Activated CD8-positive, alpha-beta T cell treated with anti-CD3 and anti-CD28 coated beads for 36 hours (primary cell): ENCODE measurements at regions not wholly inside any gene's neighbourhood (a gene's known extent, or its start where the extent isn't known, plus 50 kb on each side); places are given as distances from the start of the nearest gene placed in this dataset.

Experiments used
- ATAC-seq: fragments of 200-7000 bp; cut with Tn5 transposase; one replicate; pipeline ENCODE4 v1.10.0; 2021; ENCODE audit warnings: mild to moderate bottlenecking, moderate library complexity
- CTCF ChIA-PET: fragments of 350-600 bp; sonication (Branson Sonifier 250); formaldehyde crosslinking; loops from one replicate; lab custom pipeline; 2021; ENCODE audit warnings: antibody characterized with exemption; lab: Charles Lee
- POLR2A ChIA-PET: fragments of 350-600 bp; sonication (Branson Sonifier 250); formaldehyde crosslinking; loops from one replicate; lab custom pipeline; 2021; ENCODE audit warnings: antibody characterized with exemption; lab: Charles Lee
- DNase-seq: peaks from one replicate; pipeline ENCODE4 v3.0.0-alpha.2; 2020
- H3K27ac Mint-ChIP-seq: one replicate; pipeline ENCODE4 v1.8.0; 2021; ENCODE audit warnings: mild to moderate bottlenecking, mixed read lengths
- H3K27me3 Mint-ChIP-seq: one replicate; pipeline ENCODE4 v1.8.0; 2021; ENCODE audit warnings: mixed read lengths
- H3K36me3 Mint-ChIP-seq: one replicate; pipeline ENCODE4 v1.8.0; 2021; ENCODE audit warnings: low read depth, mixed read lengths
- H3K4me1 Mint-ChIP-seq: one replicate; pipeline ENCODE4 v1.8.0; 2021; ENCODE audit warnings: low read depth, mixed read lengths
- H3K4me3 Mint-ChIP-seq: one replicate; pipeline ENCODE4 v1.8.0; 2021; ENCODE audit warnings: mild to moderate bottlenecking, moderate library complexity, mixed read lengths
- H3K9me3 Mint-ChIP-seq: one replicate; pipeline ENCODE4 v1.8.0; 2021; ENCODE audit warnings: mixed read lengths
- CTCF ChIP-seq: fragments of 200-600 bp; IDR thresholded peaks from one replicate; pipeline ENCODE4 v1.8.0; 2022; ENCODE audit warnings: antibody characterized with exemption, mild to moderate bottlenecking
- intact Hi-C: fragments of 100-400 bp; cut with micrococcal nuclease; formaldehyde crosslinking; loops from one replicate; pipeline ENCODE4 v1.10.0; 2022

- CTCF ChIA-PET = no interaction called here
- intact Hi-C loops = no loop called here
- H3K36me3 Mint-ChIP-seq = no peaks in the 10 kb centered on the region
Observed at GRCh38 chr5:3230941-3231340, 364.7 kb upstream of the IRX1 start.

DNA sequence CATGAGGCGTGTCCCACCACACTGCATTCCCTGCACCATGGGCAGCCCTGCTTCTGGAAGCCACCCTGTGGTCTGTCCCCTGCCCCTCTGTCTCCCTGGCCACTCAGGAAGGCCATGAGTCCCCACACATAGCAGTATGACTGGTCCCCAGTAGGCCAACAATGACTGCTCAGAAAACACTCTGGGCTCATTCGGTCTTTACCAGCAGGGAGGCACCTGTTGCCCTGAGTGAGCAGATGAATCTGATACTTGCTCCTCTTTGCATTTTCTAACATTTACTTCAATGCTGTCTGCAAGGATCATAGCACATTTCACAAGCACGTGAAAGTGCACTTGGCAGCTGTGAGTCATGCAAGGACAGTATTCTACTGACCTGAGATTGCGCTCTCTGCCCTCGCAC is 365.4 kb upstream of the IRX1 start:
- TF ChIP-seq CTCF = no peak
- ChIA-PET CTCF (no interaction called here), POLR2A (no interaction called here)
- no peak for DNase-seq
- no peaks in the 10 kb centered on the region for H3K36me3 Mint-ChIP-seq
- H3K4me3 Mint-ChIP-seq = no peak overlapping the region
- peaks cover 4% of the 10 kb centered on the region for H3K9me3 Mint-ChIP-seq
- H3K27ac Mint-ChIP-seq = no peak overlapping the region
- no peaks in the 10 kb centered on the region for H3K27me3 Mint-ChIP-seq
- ATAC-seq = no peak
- intact Hi-C loops = no loop called here
- H3K4me1 Mint-ChIP-seq = no peaks in the 10 kb centered on the region

More at GRCh38 chr5:3230941-3231340, 364.7 kb upstream of the IRX1 start:
- DNase-seq (no peak), ATAC-seq (no peak)
- H3K4me3 Mint-ChIP-seq = no peak overlapping the region
- peaks cover 4% of the 10 kb centered on the region for H3K9me3 Mint-ChIP-seq
- H3K27ac Mint-ChIP-seq = no peak overlapping the region
- TF ChIP-seq CTCF = no peak
- POLR2A ChIA-PET = no interaction called here
- H3K4me1 Mint-ChIP-seq = no peaks in the 10 kb centered on the region
- H3K27me3 Mint-ChIP-seq = no peaks in the 10 kb centered on the region

- Mint-ChIP-seq H3K27me3 (no peaks in the 10 kb centered on the region), H3K4me3 (no peak overlapping the region), H3K4me1 (no peaks in the 10 kb centered on the region), H3K27ac (no peak overlapping the region), H3K9me3 (peaks cover 1% of the 10 kb centered on the region), H3K36me3 (no peaks in the 10 kb centered on the region)
- ATAC-seq = no peak
- TF ChIP-seq CTCF = no peak
- ChIA-PET POLR2A (no interaction called here), CTCF (no interaction called here)
- intact Hi-C loops = no loop called here
- DNase-seq = no peak
Observed at GRCh38 chr5:3226196-3226920, 369.3 kb upstream of the IRX1 start.

DNA sequence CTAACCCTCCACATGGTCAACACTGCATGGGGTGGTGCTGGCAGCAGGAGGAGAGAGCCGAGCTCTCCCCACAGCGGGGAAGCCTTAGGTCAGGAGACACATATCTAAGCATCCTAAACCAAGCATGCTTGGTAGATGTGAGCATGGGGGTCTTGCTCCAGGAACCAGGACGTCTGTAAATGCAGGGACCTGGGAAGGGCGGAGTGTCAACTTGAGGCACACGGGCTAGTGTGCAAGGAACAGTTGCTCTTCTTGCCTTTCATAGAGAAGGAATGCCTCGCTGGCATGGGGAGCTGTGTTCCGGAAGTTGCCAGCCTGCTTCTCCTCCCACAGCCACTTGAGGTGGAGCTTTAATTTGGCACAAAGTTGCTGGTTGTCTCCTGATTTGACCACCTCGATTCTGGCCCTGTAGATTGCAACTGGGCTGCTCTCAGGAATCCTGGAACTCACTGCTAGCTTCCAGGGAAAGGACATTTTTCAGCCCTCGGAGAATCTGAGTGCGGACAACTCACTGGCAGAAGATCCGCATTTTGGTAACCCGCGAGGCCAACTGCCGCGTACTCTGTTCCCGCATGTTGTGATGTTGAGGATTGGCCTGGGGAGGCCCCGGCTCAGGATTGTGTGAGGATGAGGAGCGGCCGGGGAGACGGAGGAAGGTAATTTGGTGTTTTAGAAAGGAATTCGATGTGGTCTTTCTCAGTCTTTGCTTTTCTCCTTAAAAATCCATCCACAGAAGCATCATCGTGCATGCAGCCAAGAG is 370.3 kb upstream of the IRX1 start:
- ChIA-PET CTCF (no interaction called here), POLR2A (no interaction called here)
- no peak for DNase-seq
- no peaks in the 10 kb centered on the region for H3K4me1 Mint-ChIP-seq
- H3K9me3 Mint-ChIP-seq = peaks cover 1% of the 10 kb centered on the region
- ATAC-seq = no peak
- H3K27ac Mint-ChIP-seq = no peak overlapping the region
- no peaks in the 10 kb centered on the region for H3K27me3 Mint-ChIP-seq
- no peak for TF ChIP-seq CTCF
- no peak overlapping the region for H3K4me3 Mint-ChIP-seq
- H3K36me3 Mint-ChIP-seq = no peaks in the 10 kb centered on the region
- intact Hi-C loops = no loop called here

DNA sequence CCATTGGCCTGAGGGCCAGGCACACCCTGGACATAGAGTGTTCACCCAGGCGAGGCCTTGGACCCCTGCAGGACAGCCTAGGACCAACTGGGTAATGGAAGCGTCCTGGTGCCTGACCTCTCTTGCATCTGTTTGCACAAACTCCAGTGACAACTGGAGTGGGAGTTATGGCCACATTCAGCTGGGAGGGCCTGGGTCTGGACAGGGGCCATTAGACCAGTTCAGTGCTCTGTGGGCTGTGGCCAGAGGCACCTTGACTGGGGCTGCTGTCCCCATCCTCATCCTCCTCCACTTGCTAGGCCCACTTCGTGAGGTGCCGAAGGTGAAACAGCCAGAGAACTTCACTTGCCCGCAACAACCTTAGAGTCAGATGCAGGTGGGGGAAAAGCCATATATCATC is 372.7 kb upstream of the IRX1 start:
- ATAC-seq (no peak), DNase-seq (no peak)
- ChIA-PET CTCF (no interaction called here), POLR2A (no interaction called here)
- Mint-ChIP-seq H3K9me3 (peaks cover 1% of the 10 kb centered on the region), H3K4me3 (no peak overlapping the region), H3K27ac (no peak overlapping the region), H3K36me3 (no peaks in the 10 kb centered on the region), H3K4me1 (no peaks in the 10 kb centered on the region), H3K27me3 (no peaks in the 10 kb centered on the region)
- intact Hi-C loops = no loop called here
- TF ChIP-seq CTCF = no peak
